Chondrocyte (in vitro differentiated cells): ENCODE measurements at regions not wholly inside any gene's neighbourhood (a gene's known extent, or its start where the extent isn't known, plus 50 kb on each side); places are given as distances from the start of the nearest gene placed in this dataset.

Experiments used
- DNase-seq: peaks from one replicate; pipeline ENCODE4 v3.0.0; 2021; ENCODE audit warnings: mixed read lengths, low spot score
- H3K27ac Mint-ChIP-seq: one replicate; pipeline ENCODE4 v1.8.0; 2021; ENCODE audit warnings: mild to moderate bottlenecking, moderate library complexity, mixed read lengths; ENCODE audit not compliant: unreplicated experiment
- H3K27me3 Mint-ChIP-seq: 2 replicates; pipeline ENCODE4 v1.8.0; 2021; ENCODE audit warnings: low read depth, mixed read lengths
- H3K36me3 Mint-ChIP-seq: 2 replicates; pipeline ENCODE4 v1.8.0; 2021; ENCODE audit warnings: low read depth, mixed read lengths
- H3K4me1 Mint-ChIP-seq: 2 replicates; pipeline ENCODE4 v1.8.0; 2021; ENCODE audit warnings: low read depth, mild to moderate bottlenecking, mixed read lengths
- H3K4me3 Mint-ChIP-seq: one replicate; pipeline ENCODE4 v1.8.0; 2021; ENCODE audit warnings: mild to moderate bottlenecking, moderate library complexity, mixed read lengths; ENCODE audit not compliant: unreplicated experiment
- H3K9me3 Mint-ChIP-seq: 2 replicates; pipeline ENCODE4 v1.8.0; 2021; ENCODE audit warnings: low read depth, mixed read lengths
- CTCF ChIP-seq: fragments of 200-600 bp; sonication (generic); IDR thresholded peaks from 2 replicates; pipeline ENCODE4 v1.5.0; 2021; ENCODE audit warnings: antibody characterized with exemption, mild to moderate bottlenecking, moderate library complexity

GRCh38 chr5:174667526-174667925 lies 56.9 kb upstream of the MSX2 start:
- peaks cover 18% of the 10 kb centered on the region for H3K9me3 Mint-ChIP-seq
- peaks cover 14% of the 10 kb centered on the region for H3K27me3 Mint-ChIP-seq
- peaks cover 3% of the 10 kb centered on the region for H3K36me3 Mint-ChIP-seq
- no peak for DNase-seq
- TF ChIP-seq CTCF: no peak
- H3K4me3 Mint-ChIP-seq: no peak overlapping the region
- no peak overlapping the region for H3K27ac Mint-ChIP-seq
- no peaks in the 10 kb centered on the region for H3K4me1 Mint-ChIP-seq

- DNase-seq: no peak
- no peak overlapping the region for H3K4me3 Mint-ChIP-seq
- H3K27me3 Mint-ChIP-seq: peaks cover 14% of the 10 kb centered on the region
- H3K36me3 Mint-ChIP-seq: peaks cover 3% of the 10 kb centered on the region
- peaks cover 18% of the 10 kb centered on the region for H3K9me3 Mint-ChIP-seq
- no peaks in the 10 kb centered on the region for H3K4me1 Mint-ChIP-seq
- no peak for TF ChIP-seq CTCF
- no peak overlapping the region for H3K27ac Mint-ChIP-seq
Measured at GRCh38 chr5:174668349-174668748, 56.0 kb upstream of the MSX2 start.
